Panc1 (cell line): ENCODE measurements at regions not wholly inside any gene's neighbourhood (a gene's known extent, or its start where the extent isn't known, plus 50 kb on each side); places are given as distances from the start of the nearest gene placed in this dataset.

Experiments used
- CTCF ChIP-seq: fragments of 450-650 bp; IDR thresholded peaks from 2 replicates; pipeline ENCODE4 v1.5.1; 2017; ENCODE audit warnings: mild to moderate bottlenecking
- POLR2AphosphoS5 ChIP-seq: IDR thresholded peaks from 2 replicates; pipeline ENCODE4 v1.6.1; 2012; ENCODE audit warnings: mild to moderate bottlenecking, low read depth, low read length, moderate library complexity
- REST ChIP-seq, 2 experiments: IDR thresholded peaks; 2 replicates each; pipeline ENCODE4 v1.6.1; 2011 to 2012; ENCODE audit warnings: low read depth in 2 of 2, control low read depth in 1 of 2, low read length in 1 of 2, mild to moderate bottlenecking in 1 of 2, moderate library complexity in 1 of 2; ENCODE audit not compliant: insufficient read depth in 1 of 2
- SIN3A ChIP-seq: IDR thresholded peaks from 2 replicates; pipeline ENCODE4 v1.6.1; 2012; ENCODE audit warnings: low read depth, mild to moderate bottlenecking, low read length, moderate library complexity, borderline replicate concordance; ENCODE audit not compliant: insufficient read depth
- TCF7L2 ChIP-seq: IDR thresholded peaks from 2 replicates; pipeline ENCODE4 v1.6.1; 2011; ENCODE audit warnings: mild to moderate bottlenecking, low read depth, low read length, inconsistent platforms

- TF ChIP-seq CTCF (no peak), SIN3A (no peak), REST (IDR thresholded peaks at IDR 0.05; ENCODE audit: insufficient read depth in 1 of 2, low read depth in 2 of 2, low read length in 1 of 2) (no peak), POLR2AphosphoS5 (no peak), TCF7L2 (no peak)
Observed at GRCh38 chr2:164189851-164190250, 431.4 kb downstream of the GRB14 start.
